NCI-H2196 (cell line): ENCODE measurements at regions not wholly inside any gene's neighbourhood (a gene's known extent, or its start where the extent isn't known, plus 50 kb on each side); places are given as distances from the start of the nearest gene placed in this dataset.
A peak's percentile ranks its signal among the peaks of the same experiment; 100 is the strongest.

Source experiments
- DNase-seq: peaks from one replicate; lab custom pipeline; 2025; ENCODE audit not compliant: unreplicated experiment; lab: John Stamatoyannopoulos, UW

GRCh38 chr2:164186591-164186990 is 434.7 kb downstream of the GRB14 start:
- peak; percentile 7 for DNase-seq

- DNase-seq, result no peak
Measured at GRCh38 chr2:164182116-164182627, 439.1 kb downstream of the GRB14 start.

- DNase-seq, result no peak
Measured at GRCh38 chr2:164178835-164179465, 442.3 kb downstream of the GRB14 start.

GRCh38 chr2:164164602-164165001 is 428.8 kb upstream of the FIGN start:
- no peak for DNase-seq

DNA sequence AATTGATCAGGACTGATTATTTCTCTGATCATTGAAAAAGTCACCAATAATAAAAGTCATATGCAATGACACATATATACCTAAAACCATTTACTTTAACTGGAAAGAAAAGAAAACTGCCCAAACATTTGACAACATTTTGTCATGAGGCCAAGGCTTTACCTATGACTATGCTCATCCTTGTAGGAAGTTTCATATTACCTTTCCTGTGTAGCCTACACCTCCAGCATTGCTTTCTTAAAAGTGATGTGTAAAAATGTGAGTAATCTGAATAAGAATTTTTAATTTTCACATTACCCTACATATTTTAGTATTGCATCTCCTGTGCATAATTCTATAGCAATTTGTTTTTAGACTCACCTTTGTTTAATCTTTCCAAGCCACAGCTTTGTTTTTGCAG is 419.8 kb upstream of the FIGN start:
- DNase-seq, result no peak

GRCh38 chr2:164151522-164151921 is 415.7 kb upstream of the FIGN start:
- no peak for DNase-seq

DNA sequence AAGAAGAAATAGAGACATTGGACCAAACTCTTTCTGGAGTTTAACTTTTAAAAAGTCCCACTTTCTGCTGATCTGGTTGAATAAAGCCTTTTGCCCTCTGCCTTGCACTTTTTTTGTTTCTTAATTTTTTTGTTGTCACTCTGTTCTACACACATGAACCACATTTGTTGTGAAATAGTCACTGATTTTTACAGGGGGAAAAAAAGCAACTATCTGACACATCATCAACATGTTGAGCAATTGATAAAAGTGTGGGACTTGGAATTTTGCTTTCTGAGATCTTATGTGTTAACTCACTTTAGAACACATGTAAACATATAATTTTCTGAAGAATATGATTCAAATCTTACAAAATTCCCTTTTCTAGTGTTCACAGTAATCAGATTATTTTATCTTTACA is 414.8 kb upstream of the FIGN start:
- no peak for DNase-seq

- no peak for DNase-seq
Measured at GRCh38 chr2:164146441-164146840, 410.6 kb upstream of the FIGN start.

DNA sequence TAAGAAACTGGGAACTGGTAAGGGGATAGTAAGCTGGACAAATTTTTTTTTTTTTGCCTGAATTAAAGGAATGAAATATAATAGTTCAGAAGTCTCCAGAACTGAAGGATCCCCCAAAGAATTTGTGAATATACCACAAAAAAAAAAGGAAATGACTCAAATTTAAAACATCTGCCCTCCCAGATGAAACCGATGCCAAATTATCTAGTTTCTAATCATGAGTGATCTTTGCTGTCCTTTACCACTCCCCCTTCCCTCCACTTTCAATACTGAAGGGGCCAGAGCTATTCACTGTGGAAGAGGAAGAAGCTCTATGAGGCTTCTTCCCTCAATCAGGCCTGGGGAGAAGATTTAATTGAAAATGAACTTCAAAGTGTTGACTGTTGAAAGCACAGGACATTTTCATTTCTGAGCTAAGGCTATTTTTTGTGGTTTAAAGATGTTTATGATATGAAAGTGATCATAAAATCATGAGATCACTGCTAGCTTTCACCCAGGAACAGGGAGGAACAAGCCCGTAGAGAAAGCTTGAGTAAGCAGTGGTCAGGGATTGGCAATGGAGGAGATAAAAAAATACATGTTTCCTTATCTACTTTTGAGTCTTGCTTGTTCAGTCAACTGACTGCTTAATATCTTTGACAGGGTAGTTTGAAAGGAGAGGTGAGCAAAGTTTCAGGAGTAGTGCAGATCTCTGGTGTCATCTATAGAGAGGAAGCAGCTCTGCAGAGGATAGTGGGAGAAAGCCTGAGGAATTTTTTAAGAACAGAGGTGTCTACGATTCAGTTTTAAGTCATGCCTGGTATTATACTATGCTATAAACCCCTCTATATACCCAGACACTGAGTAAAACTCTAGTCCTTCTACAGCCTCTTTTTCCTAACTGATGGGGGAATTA is 409.5 kb upstream of the FIGN start:
- no peak for DNase-seq

DNA sequence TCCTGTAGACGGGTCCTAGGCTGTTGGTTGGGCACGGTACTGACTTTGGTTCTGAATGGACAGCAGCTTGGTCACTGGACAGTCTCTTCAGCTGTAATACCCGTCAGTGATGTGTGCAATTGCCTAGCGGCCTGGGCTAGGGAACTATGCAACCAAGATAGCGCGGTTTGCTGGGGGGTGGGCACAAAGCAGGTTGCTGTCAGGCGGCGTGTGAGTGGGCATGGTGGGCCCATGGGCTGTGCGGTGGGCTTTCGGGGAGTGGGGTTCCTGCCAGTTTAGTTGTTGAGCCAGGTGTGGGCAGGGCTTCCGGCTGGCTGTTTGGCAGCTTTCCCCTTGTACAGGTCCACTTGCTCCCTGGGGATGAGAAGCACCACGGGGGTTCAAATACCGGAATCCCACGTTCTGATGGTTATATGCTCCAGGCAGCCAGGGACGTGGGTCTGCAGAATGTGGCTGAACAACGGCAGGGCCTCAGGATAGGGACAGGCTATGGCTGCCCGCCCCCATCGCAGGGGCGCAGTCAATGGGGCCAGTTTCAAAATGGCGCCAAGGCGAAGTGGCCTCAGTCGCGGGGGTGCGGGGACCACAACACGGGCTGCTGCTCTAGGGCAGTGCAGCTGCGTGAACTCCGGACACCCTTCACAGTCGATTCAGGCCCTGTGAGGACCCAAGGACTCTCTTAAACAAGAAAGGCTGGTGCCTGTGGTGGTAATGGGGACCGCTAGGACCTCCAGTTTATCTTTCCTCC is 407.5 kb upstream of the FIGN start:
- no peak for DNase-seq

GRCh38 chr2:164142755-164143154 is 406.9 kb upstream of the FIGN start:
- no peak for DNase-seq

GRCh38 chr2:164141271-164141670 is 405.5 kb upstream of the FIGN start:
- DNase-seq, result no peak

GRCh38 chr2:164138750-164139149 is 402.9 kb upstream of the FIGN start:
- DNase-seq, result no peak

GRCh38 chr2:164134336-164134735 is 398.5 kb upstream of the FIGN start:
- no peak for DNase-seq

DNA sequence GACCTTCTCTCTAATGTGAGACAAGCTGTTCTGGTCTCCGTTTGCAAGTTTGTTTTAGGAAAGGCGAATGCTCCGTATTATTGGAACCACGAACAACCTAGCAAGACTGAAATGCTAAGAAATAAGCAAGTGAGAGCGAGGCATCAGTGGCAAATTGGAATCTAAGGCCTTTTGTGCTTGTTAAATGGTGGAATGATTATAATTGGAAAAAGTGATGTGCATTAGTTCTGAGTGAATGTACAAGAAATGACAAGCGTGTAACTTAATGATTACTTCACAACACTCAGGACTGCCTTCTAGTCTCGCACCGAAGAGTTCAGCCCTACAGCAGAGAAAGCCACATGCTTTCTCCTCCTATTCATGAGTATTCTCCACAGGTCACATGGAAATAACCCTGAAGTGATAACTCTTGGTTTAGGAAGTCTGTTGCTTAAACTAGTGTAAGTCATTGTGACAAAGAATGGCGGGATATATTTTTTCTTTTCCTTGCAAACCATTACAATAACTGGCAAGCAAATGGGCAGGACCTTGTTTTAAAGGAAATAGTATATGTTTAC is 392.2 kb upstream of the FIGN start:
- no peak for DNase-seq

- no peak for DNase-seq
Measured at GRCh38 chr2:164126960-164127660, 391.3 kb upstream of the FIGN start.

GRCh38 chr2:164115806-164116205 is 380.0 kb upstream of the FIGN start:
- no peak for DNase-seq

GRCh38 chr2:164114937-164115336 is 379.1 kb upstream of the FIGN start:
- no peak for DNase-seq

DNA sequence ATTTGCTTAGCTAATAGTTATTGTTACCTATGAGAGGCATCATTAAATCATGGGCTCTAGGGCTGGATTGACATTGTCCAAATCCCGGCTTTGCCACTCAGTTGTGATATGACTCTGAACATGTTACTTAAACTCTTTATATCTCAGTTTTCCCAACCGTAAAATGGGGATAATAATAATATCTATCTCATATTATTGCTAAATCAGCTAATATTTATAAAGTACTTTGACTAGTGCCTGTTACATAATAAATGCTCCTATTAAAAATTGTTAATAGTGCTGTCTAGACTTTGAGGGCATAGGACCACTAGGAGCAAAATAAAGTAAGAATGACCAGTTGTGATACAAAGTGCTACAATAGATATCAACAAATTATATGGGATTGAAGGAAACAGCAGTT is 376.3 kb upstream of the FIGN start:
- DNase-seq, result no peak

DNA sequence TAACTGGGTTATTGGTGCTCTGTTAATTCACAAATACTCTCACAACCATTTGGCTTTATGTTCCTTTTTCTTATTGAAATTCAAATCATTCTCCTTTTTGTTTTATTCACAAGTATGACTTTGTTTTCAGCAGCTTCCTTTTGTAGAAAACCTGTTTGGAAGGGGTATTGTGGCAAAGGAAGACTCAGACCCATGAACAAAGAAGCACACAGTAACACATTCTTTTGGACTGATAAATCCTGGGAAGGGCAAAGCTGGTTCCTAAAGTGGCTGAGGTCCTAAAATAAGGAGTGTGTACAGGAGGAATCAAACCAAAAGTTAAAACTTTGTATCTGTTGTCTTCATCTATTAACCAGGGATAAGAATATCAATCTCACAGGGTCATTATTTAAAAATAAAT is 374.7 kb upstream of the FIGN start:
- DNase-seq, result no peak

GRCh38 chr2:164109006-164109405 is 373.2 kb upstream of the FIGN start:
- no peak for DNase-seq
